ENCODE measurements at regions not wholly inside any gene's neighbourhood (a gene's known extent, or its start where the extent isn't known, plus 50 kb on each side); places are given as distances from the start of the nearest gene placed in this dataset.

DNA sequence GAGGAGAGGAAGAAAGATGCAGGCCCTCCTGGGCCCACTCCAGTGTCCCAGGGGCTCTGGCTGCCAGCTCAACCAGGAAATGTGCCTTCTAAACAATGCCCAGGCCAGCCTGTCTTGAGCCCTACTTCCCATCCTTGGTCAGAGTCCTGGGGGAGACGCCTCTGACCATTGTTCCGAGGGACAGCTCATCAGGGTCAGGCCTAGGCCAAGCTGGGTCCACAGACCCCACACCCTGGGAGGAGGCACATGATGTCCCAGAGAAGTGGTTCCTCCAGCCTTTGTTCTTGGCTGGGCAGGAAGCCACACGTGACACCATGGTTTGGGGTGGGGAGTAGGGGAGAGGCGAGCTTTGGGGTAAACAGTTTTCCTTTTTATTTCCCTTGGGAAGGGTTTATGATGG is 102.5 kb downstream of the EFNB1 start:
- Mint-ChIP-seq H3K36me3 (ENCODE audit: low read depth) (no peaks in the 10 kb centered on the region), H3K9me3 (no peaks in the 10 kb centered on the region), H3K27me3 (no peaks in the 10 kb centered on the region), H3K27ac (no peak overlapping the region), H3K4me3 (no peak overlapping the region), H3K4me1 (peaks cover 4% of the 10 kb centered on the region)
- no peak for DNase-seq
- CTCF ChIA-PET: no interaction called here
- POLR2A ChIA-PET: no interaction called here

DNA sequence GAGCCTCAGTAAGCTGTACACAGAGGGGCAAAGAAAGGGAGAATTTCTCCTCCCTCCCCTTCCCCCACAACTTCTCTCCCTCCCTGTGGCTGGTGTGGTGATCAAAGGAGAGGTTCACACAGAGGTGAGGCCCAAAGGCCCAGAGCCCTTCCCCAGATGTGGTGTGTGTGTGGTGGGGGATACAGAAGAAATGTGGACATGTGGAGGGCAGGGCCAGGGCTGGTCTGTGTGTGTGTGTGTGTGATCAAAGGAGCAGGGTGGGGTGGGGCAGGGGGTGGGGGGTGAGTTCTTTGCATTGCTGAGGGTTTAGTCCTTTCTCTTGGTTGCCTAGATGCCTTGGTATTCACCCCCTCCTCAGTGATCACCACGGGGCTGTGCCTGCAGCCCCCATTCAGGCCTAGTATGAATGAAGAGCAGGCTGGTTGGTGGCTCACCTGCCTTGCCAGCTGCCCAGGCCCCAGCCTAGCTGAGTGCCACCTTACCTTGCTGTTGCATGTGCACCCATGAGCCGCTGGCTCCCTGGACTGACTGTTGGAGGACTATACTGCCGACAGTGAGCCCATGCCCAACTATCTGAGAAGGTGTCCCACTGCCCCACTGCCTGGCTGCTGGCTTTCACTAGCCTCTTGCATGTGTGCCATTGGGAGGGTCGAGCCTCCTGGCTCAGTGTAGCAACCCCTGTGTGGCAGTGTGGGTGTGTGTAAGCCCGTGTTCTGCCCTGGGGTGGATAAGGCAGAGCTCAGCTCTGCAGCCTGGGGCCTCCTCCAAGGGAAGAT is 101.9 kb downstream of the EFNB1 start:
- POLR2A ChIA-PET: no interaction called here

DNA sequence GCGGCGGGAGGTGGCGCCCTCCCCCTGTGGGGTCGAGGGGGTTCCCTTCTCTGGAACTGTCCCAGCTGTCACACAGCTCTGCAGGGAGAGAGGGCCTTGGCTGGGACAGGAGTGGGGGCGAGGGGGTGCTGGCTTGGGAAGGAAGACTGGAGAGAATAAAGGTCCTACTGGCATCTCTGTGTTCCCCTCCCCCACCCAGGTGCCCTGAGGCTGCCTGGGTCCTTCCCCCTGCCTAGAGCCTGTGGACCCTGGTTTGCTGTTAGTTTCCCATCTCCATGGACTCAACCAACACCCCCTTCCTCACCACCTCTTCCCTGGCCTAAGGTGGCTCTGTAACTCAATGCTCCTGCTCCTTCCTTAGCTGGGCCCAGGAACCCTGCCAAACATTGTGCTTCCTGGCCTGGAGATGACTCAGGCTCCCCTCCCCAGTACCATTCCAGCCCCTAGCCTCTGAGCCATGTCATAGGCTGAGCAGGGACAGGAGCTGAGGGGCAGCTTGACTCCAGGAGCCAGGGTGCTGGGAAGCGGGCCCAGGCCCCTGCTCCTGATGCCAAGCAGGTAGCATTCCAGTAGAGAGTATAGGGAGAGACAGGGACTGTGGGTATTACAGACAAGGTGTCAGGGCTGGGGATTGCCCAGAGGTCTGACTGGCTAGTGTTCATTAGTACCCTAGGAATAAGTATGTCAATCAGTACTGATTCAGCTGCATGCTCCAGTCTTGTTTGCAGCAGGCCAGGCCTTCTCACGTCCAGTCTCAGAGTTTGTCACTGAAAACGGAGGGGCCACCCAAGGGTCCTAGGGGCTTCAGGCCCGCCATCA is 100.7 kb downstream of the EFNB1 start:
- no peaks in the 10 kb centered on the region for H3K27me3 Mint-ChIP-seq
- no peak overlapping the region for H3K4me3 Mint-ChIP-seq
- CTCF ChIA-PET: no interaction called here
- H3K9me3 Mint-ChIP-seq: no peaks in the 10 kb centered on the region
- H3K27ac Mint-ChIP-seq: no peak overlapping the region
- POLR2A ChIA-PET: no interaction called here
- DNase-seq: no peak
- H3K4me1 Mint-ChIP-seq: no peaks in the 10 kb centered on the region
- no peaks in the 10 kb centered on the region for H3K36me3 Mint-ChIP-seq (ENCODE audit: low read depth)

More for the DNA sequence above, 101.9 kb downstream of the EFNB1 start:
- Mint-ChIP-seq H3K4me1 (peaks cover 4% of the 10 kb centered on the region), H3K9me3 (no peaks in the 10 kb centered on the region), H3K4me3 (no peak overlapping the region), H3K36me3 (ENCODE audit: low read depth) (no peaks in the 10 kb centered on the region), H3K27me3 (no peaks in the 10 kb centered on the region), H3K27ac (no peak overlapping the region)
- CTCF ChIA-PET: no interaction called here
- no peak for DNase-seq

DNA sequence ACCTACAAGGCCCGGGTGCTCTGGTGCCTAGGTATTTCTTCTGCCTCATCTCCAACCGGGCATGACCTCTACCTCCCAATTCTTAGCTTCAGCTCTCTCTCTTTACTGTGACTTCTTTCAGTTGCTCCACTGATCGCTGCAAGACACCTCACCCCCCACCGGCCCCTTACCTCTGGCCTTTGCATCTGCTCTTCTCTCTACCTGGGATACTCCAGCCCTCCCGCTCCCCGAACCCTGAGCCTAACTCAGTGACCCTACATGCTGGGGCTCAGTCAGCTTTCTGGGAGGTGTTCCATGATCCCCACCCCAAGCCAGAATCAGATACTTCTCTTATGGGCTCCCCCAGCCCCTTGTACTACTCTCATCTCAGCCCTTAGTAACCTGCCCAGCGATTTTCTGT is 99.6 kb downstream of the EFNB1 start:
- no peaks in the 10 kb centered on the region for H3K36me3 Mint-ChIP-seq (ENCODE audit: low read depth)
- CTCF ChIA-PET: no interaction called here
- no peaks in the 10 kb centered on the region for H3K4me1 Mint-ChIP-seq
- no peak overlapping the region for H3K4me3 Mint-ChIP-seq
- no peak overlapping the region for H3K27ac Mint-ChIP-seq
- H3K9me3 Mint-ChIP-seq: no peaks in the 10 kb centered on the region
- no peak for DNase-seq
- POLR2A ChIA-PET: no interaction called here
- no peaks in the 10 kb centered on the region for H3K27me3 Mint-ChIP-seq

DNA sequence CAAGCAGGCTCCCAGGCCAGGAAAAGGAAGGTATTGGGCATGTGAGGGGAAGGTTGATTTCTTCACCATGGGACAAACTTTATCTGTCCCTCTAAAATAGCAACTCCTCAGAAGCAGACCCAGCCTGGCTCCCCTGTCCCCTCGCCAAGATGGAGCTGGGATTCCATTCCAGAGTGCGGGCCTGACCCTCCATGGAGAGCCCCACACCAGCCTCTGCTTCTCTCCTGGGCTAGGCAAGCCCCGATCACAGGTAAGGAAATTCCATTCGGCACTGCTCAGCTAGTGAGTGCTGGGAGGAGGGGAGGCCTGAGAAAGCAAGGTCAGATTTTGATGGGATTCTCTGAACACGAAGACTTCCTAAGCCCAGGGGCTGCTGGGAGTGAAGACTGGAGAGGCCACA is 98.4 kb downstream of the EFNB1 start:
- no peaks in the 10 kb centered on the region for H3K9me3 Mint-ChIP-seq
- ChIA-PET POLR2A (no interaction called here), CTCF (no interaction called here)
- DNase-seq: no peak
- H3K4me3 Mint-ChIP-seq: no peak overlapping the region
- no peaks in the 10 kb centered on the region for H3K36me3 Mint-ChIP-seq (ENCODE audit: low read depth)
- H3K27ac Mint-ChIP-seq: no peak overlapping the region
- H3K27me3 Mint-ChIP-seq: no peaks in the 10 kb centered on the region
- no peaks in the 10 kb centered on the region for H3K4me1 Mint-ChIP-seq

DNA sequence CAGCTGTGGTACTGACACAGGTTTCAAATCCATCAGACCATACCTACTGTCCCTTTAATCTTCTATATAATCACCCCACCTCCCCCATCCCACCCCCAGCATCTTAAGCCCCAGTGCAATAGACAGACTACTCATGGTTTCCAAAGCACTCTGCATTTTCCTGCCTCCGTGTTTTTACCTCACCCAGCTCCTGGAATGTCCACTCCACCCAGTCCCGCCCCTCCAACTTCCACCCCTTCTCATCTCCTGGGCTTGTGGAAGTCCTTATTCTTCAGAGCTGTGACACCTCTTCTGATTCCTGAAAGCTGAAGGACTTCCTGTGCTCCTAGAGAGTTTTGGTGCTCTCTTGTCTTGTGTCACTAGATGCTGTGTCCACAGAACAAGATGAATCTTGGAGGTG is 94.3 kb downstream of the EFNB1 start:
- CTCF ChIA-PET: no interaction called here
- H3K27ac Mint-ChIP-seq: no peak overlapping the region
- DNase-seq: no peak
- POLR2A ChIA-PET: no interaction called here
- no peak overlapping the region for H3K4me3 Mint-ChIP-seq
- no peaks in the 10 kb centered on the region for H3K9me3 Mint-ChIP-seq
- H3K36me3 Mint-ChIP-seq (ENCODE audit: low read depth): no peaks in the 10 kb centered on the region
- H3K4me1 Mint-ChIP-seq: no peaks in the 10 kb centered on the region
- no peaks in the 10 kb centered on the region for H3K27me3 Mint-ChIP-seq

DNA sequence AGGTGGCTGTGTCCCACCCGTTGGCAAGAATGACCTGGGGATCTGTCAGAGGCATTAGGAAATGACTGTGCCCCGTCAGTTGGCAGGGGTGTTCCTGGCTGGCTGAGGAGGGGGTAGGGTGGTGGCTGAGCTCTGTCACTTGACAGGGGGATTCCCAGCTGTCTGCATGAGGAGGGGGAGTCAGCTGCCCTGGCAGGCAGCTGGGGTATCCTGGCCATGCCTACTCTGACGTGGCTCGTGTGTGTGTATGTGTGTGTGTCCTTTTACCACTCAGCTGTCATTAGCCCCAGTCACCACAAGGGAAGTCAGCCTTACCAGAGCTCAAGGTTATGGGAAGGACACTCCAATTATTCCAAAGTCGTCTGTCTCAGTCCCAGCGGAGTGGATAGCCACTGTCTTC is 93.2 kb downstream of the EFNB1 start:
- POLR2A ChIA-PET: no interaction called here
- Mint-ChIP-seq H3K27ac (no peak overlapping the region), H3K4me3 (no peak overlapping the region), H3K9me3 (no peaks in the 10 kb centered on the region), H3K27me3 (no peaks in the 10 kb centered on the region), H3K36me3 (ENCODE audit: low read depth) (no peaks in the 10 kb centered on the region), H3K4me1 (no peaks in the 10 kb centered on the region)
- DNase-seq: no peak
- CTCF ChIA-PET: no interaction called here

DNA sequence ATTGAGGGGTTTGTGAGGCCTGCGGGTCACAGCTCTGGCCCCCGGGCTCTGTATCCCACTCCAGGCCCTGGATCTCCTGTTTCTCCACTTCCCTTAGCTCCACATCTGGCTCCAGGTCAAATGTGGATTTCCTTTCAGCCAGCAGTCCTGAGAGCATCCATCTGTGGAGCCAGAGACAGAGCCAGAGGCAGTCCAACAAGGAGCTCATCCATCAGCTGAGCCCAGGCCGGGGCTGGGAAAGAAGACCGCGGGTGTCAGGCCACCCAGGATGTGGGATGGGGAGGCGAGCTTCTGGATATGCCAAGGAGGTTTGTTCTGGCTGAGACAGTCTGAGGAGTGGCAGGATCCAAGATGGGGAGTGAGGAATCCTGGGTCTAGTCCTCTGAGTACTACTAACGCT is 91.7 kb downstream of the EFNB1 start:
- Mint-ChIP-seq H3K36me3 (ENCODE audit: low read depth) (no peaks in the 10 kb centered on the region), H3K4me3 (no peak overlapping the region), H3K4me1 (peaks cover 4% of the 10 kb centered on the region), H3K9me3 (no peaks in the 10 kb centered on the region), H3K27me3 (no peaks in the 10 kb centered on the region), H3K27ac (no peak overlapping the region)
- ChIA-PET POLR2A (no interaction called here), CTCF (no interaction called here)
- DNase-seq: no peak

DNA sequence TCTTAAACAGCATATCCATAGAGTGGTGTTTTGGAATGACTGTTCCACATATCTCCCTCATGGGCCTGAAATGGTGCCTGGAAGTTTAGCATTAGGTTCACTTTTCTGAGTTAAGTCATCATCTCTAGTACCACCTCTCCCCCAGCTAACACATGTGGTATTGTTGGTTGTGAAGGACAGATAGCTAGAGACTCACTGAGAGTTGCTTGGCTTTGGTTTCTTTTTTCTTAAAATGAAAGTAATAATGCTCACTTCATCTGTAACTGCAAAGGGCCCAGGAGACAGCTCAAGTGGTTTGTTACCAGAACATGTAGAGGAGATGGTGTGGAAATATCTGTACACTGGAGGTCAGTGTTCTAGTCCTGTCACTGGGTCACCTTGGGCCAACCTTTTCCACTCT is 90.9 kb downstream of the EFNB1 start:
- POLR2A ChIA-PET: no interaction called here
- Mint-ChIP-seq H3K36me3 (ENCODE audit: low read depth) (no peaks in the 10 kb centered on the region), H3K9me3 (no peaks in the 10 kb centered on the region), H3K27ac (no peak overlapping the region), H3K4me3 (no peak overlapping the region), H3K4me1 (peaks cover 4% of the 10 kb centered on the region), H3K27me3 (no peaks in the 10 kb centered on the region)
- CTCF ChIA-PET: no interaction called here
- no peak for DNase-seq

DNA sequence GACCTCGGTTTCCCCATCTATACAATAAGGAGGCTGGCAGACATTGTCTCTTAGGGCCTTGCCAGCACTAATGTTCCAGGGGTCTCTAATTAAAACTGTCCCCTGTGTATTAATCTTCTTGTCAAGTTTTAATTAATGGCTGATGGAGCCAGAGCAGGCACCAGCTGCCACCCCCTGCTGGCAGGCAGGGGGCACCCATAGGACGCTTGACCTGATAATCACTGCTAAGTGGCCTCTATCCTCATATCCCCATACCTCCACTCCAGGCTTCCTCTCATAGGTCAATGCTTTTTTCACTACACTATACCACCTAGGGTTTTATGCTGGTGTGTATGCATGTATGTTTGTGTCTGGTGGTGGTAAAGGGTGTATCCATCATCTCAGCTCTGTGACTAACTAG is 89.4 kb downstream of the EFNB1 start:
- Mint-ChIP-seq H3K27me3 (no peaks in the 10 kb centered on the region), H3K4me1 (peaks cover 4% of the 10 kb centered on the region), H3K4me3 (no peak overlapping the region), H3K27ac (no peak overlapping the region), H3K9me3 (no peaks in the 10 kb centered on the region), H3K36me3 (ENCODE audit: low read depth) (no peaks in the 10 kb centered on the region)
- POLR2A ChIA-PET: no interaction called here
- CTCF ChIA-PET: no interaction called here
- no peak for DNase-seq

DNA sequence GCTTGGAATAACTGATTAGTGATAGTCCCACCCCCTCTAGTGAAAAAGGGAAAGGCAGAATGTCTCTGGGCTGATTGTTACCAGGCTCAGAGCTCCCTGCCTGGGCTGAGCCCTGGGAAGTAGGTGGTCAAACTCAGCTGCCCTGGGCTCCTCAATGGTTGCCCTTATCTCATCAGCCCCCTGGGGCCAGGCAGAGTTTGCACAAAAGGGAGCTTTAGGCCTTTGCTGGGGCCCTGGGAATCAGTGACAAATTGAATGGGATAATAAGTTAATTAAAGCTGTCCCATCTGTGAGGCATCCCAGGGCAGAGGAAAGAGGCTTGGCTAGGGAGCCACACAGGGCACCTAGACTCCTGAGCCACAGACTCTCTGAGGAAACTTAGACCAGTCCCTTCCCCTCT is 89.0 kb downstream of the EFNB1 start:
- CTCF ChIA-PET: no interaction called here
- Mint-ChIP-seq H3K36me3 (ENCODE audit: low read depth) (no peaks in the 10 kb centered on the region), H3K27me3 (no peaks in the 10 kb centered on the region), H3K27ac (no peak overlapping the region), H3K4me3 (no peak overlapping the region), H3K4me1 (peaks cover 4% of the 10 kb centered on the region), H3K9me3 (no peaks in the 10 kb centered on the region)
- POLR2A ChIA-PET: no interaction called here
- no peak for DNase-seq

DNA sequence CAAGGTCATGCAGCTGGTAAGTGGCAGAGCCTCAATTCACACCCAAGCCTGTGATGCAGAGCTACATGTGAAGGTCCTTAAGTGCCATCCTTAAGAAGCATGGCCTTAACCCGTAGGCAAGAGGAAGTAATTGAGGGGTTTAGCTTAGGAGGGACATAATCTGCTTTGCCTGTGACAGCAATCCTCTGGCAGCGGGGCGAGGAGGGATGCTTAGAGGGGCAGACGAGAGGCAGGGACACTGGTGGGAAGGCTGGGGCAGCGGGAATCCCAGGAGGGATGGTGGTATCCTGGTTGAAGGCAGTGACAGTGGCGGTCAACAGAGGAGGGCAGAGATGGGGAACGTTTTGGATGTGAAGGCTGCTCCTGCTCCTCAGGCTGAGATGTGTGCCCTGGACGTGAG is 88.1 kb downstream of the EFNB1 start:
- Mint-ChIP-seq H3K4me1 (peaks cover 4% of the 10 kb centered on the region), H3K27me3 (no peaks in the 10 kb centered on the region), H3K4me3 (no peak overlapping the region), H3K27ac (no peak overlapping the region), H3K9me3 (no peaks in the 10 kb centered on the region), H3K36me3 (ENCODE audit: low read depth) (no peaks in the 10 kb centered on the region)
- DNase-seq: no peak
- ChIA-PET CTCF (no interaction called here), POLR2A (no interaction called here)

DNA sequence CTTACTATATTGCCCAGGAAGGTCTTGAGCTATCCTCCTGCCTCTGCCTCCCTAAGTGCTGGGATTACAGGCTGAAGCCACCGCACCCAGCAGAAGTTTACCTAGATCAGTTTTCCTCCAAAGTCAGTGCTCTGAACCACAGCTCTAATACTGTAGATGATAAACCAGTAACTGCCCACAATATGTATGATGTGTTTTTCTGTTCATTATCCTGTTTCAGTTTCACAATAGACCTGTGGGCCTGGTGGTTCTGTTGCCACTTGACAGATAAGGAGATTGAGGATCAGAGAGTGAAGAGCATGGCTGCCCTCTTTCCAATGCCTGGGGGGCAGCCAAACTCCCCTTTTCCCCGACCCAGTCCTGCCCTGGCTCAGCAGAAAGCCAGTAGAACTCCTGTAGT is 87.0 kb downstream of the EFNB1 start:
- H3K27me3 Mint-ChIP-seq: no peaks in the 10 kb centered on the region
- no peaks in the 10 kb centered on the region for H3K9me3 Mint-ChIP-seq
- no peak overlapping the region for H3K27ac Mint-ChIP-seq
- POLR2A ChIA-PET: no interaction called here
- H3K4me1 Mint-ChIP-seq: peaks cover 4% of the 10 kb centered on the region
- DNase-seq: no peak
- H3K4me3 Mint-ChIP-seq: no peak overlapping the region
- CTCF ChIA-PET: no interaction called here
- H3K36me3 Mint-ChIP-seq (ENCODE audit: low read depth): no peaks in the 10 kb centered on the region

DNA sequence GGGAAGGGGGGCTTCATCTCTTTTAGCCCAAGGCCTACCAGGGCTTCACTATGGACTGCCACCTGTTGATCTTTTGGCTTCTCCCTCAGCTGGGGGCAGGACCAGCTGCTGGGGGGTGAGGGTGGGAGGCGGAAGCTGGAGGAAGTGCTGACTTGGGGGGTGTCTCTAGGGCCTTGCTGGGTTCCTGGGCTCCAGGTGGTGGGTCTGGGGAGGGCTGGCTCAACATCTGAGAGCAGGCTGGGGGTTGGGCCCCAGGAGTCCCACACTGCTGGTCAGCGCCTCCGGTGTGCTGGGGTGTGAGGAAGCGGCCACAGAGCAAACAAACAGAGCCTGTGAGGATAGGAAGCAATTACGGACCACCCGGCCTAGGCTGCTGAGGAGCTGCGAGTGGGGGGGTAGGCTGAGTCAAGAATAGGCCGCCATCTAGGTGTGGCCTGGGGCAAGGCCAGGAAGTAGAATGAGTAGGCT is 85.7 kb downstream of the EFNB1 start:
- CTCF ChIA-PET: no interaction called here
- no peaks in the 10 kb centered on the region for H3K9me3 Mint-ChIP-seq

More for the DNA sequence above, 85.7 kb downstream of the EFNB1 start:
- Mint-ChIP-seq H3K27ac (no peak overlapping the region), H3K4me1 (peaks cover 4% of the 10 kb centered on the region), H3K27me3 (no peaks in the 10 kb centered on the region), H3K36me3 (ENCODE audit: low read depth) (no peaks in the 10 kb centered on the region), H3K4me3 (no peak overlapping the region)
- POLR2A ChIA-PET: no interaction called here
- no peak for DNase-seq
